Heart right ventricle (tissue), 16 donors: ENCODE measurements at regions not wholly inside any gene's neighbourhood (a gene's known extent, or its start where the extent isn't known, plus 50 kb on each side); places are given as distances from the start of the nearest gene placed in this dataset.

Experiments
- ATAC-seq, 8 donors: fragments of 200-7000 bp; cut with Tn5 transposase; one replicate each; pipeline ENCODE4 v1.9.1; 2020; ENCODE audit warnings: mild to moderate bottlenecking in 8 of 8, moderate library complexity in 8 of 8, moderate number of reproducible peaks in 1 of 8
- DNase-seq, 2 donors: peaks; one replicate each; pipeline ENCODE4 v3.0.0-alpha.2; 2020
- H3K27ac ChIP-seq, 10 donors: fragments of 200-600 bp; sonication (generic) in 2 of 10; one replicate each; pipeline versions ENCODE4 v1.5.0 to v1.8.0; 2020 to 2022; ENCODE audit warnings: mild to moderate bottlenecking in 3 of 10
- H3K27me3 ChIP-seq, 7 donors: fragments of 200-600 bp; one replicate each; pipeline ENCODE4 v1.8.0; 2021 to 2022; ENCODE audit warnings: mild to moderate bottlenecking in 2 of 7
- H3K36me3 ChIP-seq, 9 donors: fragments of 200-600 bp; sonication (generic) in 1 of 9; one replicate each; pipeline versions ENCODE4 v1.5.0 to v1.8.0; 2020 to 2022; ENCODE audit warnings: mild to moderate bottlenecking in 2 of 9
- H3K4me1 ChIP-seq, 9 donors: fragments of 200-600 bp; sonication (generic) in 1 of 9; one replicate each; pipeline versions ENCODE4 v1.5.0 to v1.8.0; 2020 to 2022; ENCODE audit warnings: mild to moderate bottlenecking in 4 of 9
- H3K4me3 ChIP-seq, 10 donors: fragments of 200-600 bp; sonication (generic) in 2 of 10; one replicate each; pipeline versions ENCODE4 v1.5.0 to v1.8.0; 2020 to 2022; ENCODE audit warnings: mild to moderate bottlenecking in 7 of 10, moderate library complexity in 2 of 10
- H3K9me3 ChIP-seq, 11 donors: fragments of 200-600 bp in 10 of 11; sonication (generic) in 2 of 11; one replicate each; pipeline versions ENCODE4 v1.5.0 to v1.8.0; 2013 to 2022; ENCODE audit warnings: mild to moderate bottlenecking in 2 of 11, control low read depth in 1 of 11, moderate library complexity in 1 of 11
- whole genome bisulfite sequencing, 2 donors: extraction: QIAGEN DNeasy Blood & Tissue Kit; methylation state at CpG; one replicate each; pipeline ENCODE4 v1.1.7; 2013; ENCODE audit warnings: inconsistent platforms in 1 of 2; 5-methylcytosine and 5-hydroxymethylcytosine counted together
- intact Hi-C, 10 donors: fragments of 100-400 bp; cut with DNase I; formaldehyde crosslinking; loops; one replicate each; pipeline versions ENCODE4 v1.11.1 to v1.14.2; 2022
- TF ChIP-seq, protein P1 (sequence below), 9 donors: fragments of 200-600 bp; sonication (generic) in 2 of 9; IDR thresholded peaks; one replicate each; pipeline versions ENCODE4 v1.5.0 to v1.8.0; 2021 to 2022; ENCODE audit warnings: antibody characterized with exemption in 9 of 9, mild to moderate bottlenecking in 5 of 9, moderate library complexity in 1 of 9
- donor health status: Arrhythmogenic right ventricular cardiomyopathy.
- donor health status: ischemic (EF 13 %, LVEDD 7.1; RV severe dilation, severe dysfunction).
- donor health status: healthy with polysubstance abuse.
- donor health status: DM: no; HTN: yes; CAD: no.
- donor health status: DM: no; HTN: no; CAD: no.
- donor health status: ischemic (EF 25% LVEDD 6.9; RV normal size, moderate dysfunction).
- donor health status: ischemic (EF 25% LVEDD 5.7; RV mildly dilated, moderate dysfunction).
- donor health status: healthy.
- donor health status: DM: yes; HTN: yes; CAD: no.
- donor health status: Ischemic cardiomyopathy.
- donor health status: ischemic (EF 35%, LVEDD 5.7; RV mildly dilated, moderate dysfunction).
- donor health status: nonischemic (EF 11% LVEDD 7.7; RV severe dilation, severe dysfunction).
- donor health status: DM: yes; HTN: yes; CAD: no.
- donor health status: PGD.
- donor health status: ischemic (EF 29% LVEDD 5.4; RV normal size, mild dysfunction).
- donor health status: nonischemic (EF 23%, LVEDD 6.1; RV moderate dilation, normal function).

DNA sequence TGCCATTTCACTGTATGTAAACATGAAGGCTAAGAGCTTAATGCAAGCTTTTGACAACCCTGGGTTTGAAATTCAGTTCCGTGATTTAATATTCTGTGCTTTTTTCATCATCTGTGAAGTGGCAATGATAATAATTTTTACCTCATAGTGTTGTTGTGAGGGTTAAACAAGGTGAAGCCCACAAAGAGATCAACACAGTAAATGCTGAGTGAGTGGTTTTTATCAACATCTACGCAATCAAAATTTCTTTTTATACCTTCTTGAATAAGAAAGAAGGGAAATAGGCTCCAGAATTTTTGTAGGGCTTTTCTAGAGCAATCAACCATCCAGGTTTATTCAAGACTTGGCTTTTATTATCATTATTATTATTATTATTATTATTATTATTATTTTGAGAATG lies 490.8 kb downstream of the SOX5 start:
- Histone ChIP-seq H3K27ac (no peak overlapping the region), H3K36me3 (no peaks in the 10 kb centered on the region), H3K27me3 (no peaks in the 10 kb centered on the region), H3K9me3 (peaks cover 0 to 17% (median 0%) of the 10 kb centered on the region in 11 donors), H3K4me1 (no peaks in the 10 kb centered on the region), H3K4me3 (no peak overlapping the region)
- 88 to 90% methylated on average over 2 of the region's 2 CpGs for WGBS, 2 donors
- ATAC-seq, result no peak
- intact Hi-C loops, result no loop called here
- TF ChIP-seq, protein P1, sequence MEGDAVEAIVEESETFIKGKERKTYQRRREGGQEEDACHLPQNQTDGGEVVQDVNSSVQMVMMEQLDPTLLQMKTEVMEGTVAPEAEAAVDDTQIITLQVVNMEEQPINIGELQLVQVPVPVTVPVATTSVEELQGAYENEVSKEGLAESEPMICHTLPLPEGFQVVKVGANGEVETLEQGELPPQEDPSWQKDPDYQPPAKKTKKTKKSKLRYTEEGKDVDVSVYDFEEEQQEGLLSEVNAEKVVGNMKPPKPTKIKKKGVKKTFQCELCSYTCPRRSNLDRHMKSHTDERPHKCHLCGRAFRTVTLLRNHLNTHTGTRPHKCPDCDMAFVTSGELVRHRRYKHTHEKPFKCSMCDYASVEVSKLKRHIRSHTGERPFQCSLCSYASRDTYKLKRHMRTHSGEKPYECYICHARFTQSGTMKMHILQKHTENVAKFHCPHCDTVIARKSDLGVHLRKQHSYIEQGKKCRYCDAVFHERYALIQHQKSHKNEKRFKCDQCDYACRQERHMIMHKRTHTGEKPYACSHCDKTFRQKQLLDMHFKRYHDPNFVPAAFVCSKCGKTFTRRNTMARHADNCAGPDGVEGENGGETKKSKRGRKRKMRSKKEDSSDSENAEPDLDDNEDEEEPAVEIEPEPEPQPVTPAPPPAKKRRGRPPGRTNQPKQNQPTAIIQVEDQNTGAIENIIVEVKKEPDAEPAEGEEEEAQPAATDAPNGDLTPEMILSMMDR (IDR thresholded peaks at IDR 0.05), result no peak
- DNase-seq, result no peak

DNA sequence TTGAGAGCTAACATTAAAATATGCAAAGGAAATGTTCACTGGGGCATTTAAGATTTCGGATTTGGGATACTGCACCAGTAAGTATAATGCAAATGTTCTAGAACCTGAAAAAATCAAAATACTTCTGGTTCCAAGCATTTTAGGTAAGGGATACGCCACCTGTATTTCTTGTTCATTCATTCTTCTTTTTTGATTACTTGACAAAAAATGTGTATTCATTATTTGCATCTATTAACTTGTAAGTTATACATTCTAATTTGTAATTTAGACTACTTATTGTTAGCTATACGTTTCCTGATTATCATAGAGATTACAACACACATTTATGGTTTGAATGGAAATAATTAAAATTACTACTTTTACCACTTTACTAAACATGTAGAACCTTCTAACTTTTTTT lies 486.9 kb downstream of the SOX5 start:
- H3K36me3 ChIP-seq, result no peaks in the 10 kb centered on the region
- TF ChIP-seq, protein P1 (IDR thresholded peaks at IDR 0.05), result no peak
- H3K27me3 ChIP-seq, result no peaks in the 10 kb centered on the region
- H3K4me3 ChIP-seq, result no peak overlapping the region
- no peaks in the 10 kb centered on the region for H3K4me1 ChIP-seq
- ATAC-seq, result no peak
- WGBS, 2 donors, result 52 to 80% methylated on average over 3 of the region's 3 CpGs
- no peak for DNase-seq
- intact Hi-C loops, result no loop called here
- peaks cover 0 to 49% (median 7%) of the 10 kb centered on the region in 11 donors for H3K9me3 ChIP-seq
- H3K27ac ChIP-seq, result no peak overlapping the region

DNA sequence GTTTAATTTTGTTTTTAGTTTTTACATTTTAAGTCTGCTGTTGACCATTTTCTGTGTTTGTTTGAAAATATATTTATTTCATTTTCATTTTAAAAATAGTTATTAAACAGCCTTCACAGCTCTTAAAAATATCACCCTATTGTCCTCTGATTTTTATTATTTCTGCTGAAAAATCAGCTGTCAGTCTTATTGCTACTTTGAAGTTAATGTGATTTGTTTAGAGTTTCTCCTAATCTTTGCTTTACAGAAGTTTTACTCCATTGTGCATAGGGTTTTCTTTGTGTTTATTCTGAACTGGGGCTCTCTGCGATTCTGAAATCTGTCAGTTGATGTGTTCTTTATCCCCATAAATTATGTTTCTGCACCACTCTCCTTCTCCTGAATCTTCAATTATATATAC lies 486.3 kb downstream of the SOX5 start:
- DNase-seq (no peak), ATAC-seq (no peak)
- no peak overlapping the region for H3K27ac ChIP-seq
- TF ChIP-seq, protein P1 (IDR thresholded peaks at IDR 0.05), result no peak
- no peaks in the 10 kb centered on the region for H3K27me3 ChIP-seq
- no peaks in the 10 kb centered on the region for H3K4me1 ChIP-seq
- intact Hi-C loops, result no loop called here
- H3K9me3 ChIP-seq, result peaks cover 0 to 53% (median 7%) of the 10 kb centered on the region in 11 donors
- H3K4me3 ChIP-seq, result no peak overlapping the region
- no peaks in the 10 kb centered on the region for H3K36me3 ChIP-seq
- WGBS, 2 donors, result 93 to 97% methylated on average over 1 of the region's 1 CpG

DNA sequence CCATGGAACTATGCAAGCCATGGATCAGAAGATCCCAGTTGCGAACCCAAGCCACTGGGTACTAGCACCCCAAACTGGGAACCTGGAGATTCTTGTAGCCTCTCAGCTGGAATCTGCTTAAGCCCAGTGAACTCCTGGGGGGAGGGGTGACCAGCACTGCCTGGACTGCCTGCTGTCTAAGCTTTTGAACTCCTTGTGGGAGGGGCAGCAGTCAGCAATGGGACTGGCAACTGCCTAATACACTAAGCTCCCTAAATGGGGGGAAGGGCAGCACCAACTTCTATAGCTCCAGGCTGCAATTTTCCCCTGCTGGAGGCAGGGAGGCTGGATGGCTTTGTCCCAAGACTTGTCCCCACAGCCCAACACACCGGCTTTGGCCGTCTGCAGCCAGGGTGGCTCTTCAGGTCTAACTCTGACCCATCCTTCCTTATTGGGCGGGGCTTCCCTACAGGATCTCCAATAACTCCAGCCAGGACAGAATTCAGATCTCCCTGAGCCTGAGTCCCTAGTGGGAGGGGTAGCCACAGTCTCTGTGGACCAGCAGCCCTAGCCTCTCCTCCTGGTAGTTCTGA lies 485.1 kb downstream of the SOX5 start:
- ATAC-seq (no peak), DNase-seq (no peak)
- H3K27ac ChIP-seq, result no peak overlapping the region
- peaks cover 0 to 65% (median 7%) of the 10 kb centered on the region in 11 donors for H3K9me3 ChIP-seq
- TF ChIP-seq, protein P1 (IDR thresholded peaks at IDR 0.05), result no peak
- intact Hi-C loops, result no loop called here
- H3K4me3 ChIP-seq, result no peak overlapping the region
- no peaks in the 10 kb centered on the region for H3K36me3 ChIP-seq
- H3K27me3 ChIP-seq, result no peaks in the 10 kb centered on the region
- H3K4me1 ChIP-seq, result no peaks in the 10 kb centered on the region
- WGBS, 2 donors, result 82 to 83% methylated on average over 4 of the region's 4 CpGs
